ENCODE measurements at regions not wholly inside any gene's neighbourhood (a gene's known extent, or its start where the extent isn't known, plus 50 kb on each side); places are given as distances from the start of the nearest gene placed in this dataset.
"Not testable (repeated sequence)": the region's sequence is repeated elsewhere in the genome, so short reads cannot be mapped to it uniquely, and the experiment has no call there.

DNA sequence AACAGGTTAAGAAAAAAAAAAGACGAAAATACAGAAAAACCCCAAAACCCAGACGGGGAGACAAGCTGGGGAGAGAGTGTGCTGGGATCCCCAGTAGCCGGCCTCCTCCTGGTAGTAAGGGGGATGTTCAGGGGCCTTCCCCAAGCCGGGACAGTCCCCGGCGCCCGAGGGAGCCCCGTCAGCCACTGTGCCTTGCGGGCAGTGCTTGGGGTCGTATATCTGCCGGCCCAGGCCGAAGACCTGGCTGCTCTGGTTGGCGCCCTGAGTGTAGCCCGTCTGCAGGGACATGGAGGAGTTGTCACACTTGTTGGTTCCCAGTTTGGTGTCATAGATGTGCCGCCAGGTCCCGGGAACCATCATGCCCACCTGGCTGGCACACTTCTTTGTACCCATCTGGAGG, 287.2 kb upstream of the GADL1 start:
- no peak for DNase-seq (ENCODE audit: low read depth in 2 of 2)

DNA sequence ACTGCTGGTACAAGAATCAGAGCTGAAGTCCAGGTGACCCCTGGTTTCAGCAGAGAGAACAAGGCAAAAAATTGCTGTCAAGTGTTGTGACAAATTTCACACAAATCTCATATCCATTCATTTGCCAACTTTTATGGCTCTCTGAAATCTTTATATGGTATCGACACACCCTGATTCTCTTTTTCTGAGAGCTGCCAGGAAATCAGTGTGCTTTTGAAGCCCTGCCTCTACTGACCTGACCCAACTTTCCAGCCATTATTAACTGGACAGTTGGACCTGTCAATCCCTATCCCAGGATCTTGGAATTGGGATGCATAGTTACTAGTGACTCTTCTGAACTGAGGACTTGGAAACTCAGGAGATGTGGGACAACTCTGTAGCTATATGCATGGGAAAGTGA, 288.2 kb upstream of the GADL1 start:
- no peak for DNase-seq (ENCODE audit: low read depth in 2 of 2)

GRCh38 chr3:31184261-31185061, 290.0 kb upstream of the GADL1 start:
- no peak for DNase-seq (ENCODE audit: low read depth in 2 of 2)

DNA sequence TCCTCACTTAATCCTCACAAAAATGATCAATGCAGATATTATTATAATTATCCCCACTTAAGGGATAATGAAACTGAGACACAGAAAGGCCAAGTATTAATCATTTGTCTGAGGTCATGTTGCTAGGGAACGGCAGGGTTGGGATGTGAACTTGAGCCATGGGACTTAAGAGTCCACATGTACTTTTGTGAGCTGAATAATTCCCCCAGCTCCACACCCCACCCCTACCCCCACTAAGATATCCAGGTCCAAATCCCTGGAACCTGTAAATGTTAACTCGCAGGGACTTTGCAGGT, 290.5 kb upstream of the GADL1 start:
- DNase-seq (ENCODE audit: low read depth in 2 of 2) = no peak

DNA sequence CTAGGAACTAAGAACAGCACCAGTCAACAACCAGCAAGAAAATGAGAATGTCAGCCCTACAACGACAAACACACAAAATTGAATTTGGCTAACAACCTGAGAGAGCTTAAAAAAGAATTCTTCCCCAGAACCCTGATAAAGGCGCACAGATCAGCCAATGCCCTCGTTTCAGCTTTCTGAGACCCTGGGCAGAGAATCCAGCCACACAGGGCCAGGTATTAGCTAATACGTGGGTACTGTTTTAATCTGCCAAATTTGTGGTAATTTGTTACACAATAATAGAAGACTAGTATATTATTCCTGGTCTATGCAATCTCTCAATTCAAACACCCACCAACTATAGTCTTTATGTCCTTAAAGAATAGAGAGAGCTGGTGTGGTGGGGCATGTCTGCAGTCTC, 291.6 kb upstream of the GADL1 start:
- DNase-seq (ENCODE audit: low read depth in 2 of 2) = no peak

GRCh38 chr3:31187380-31187779, 292.9 kb upstream of the GADL1 start:
- DNase-seq (ENCODE audit: low read depth in 2 of 2) = no peak

- no peak for DNase-seq (ENCODE audit: low read depth in 2 of 2)
Measured at GRCh38 chr3:31188112-31188511, 293.7 kb upstream of the GADL1 start.

- no peak for DNase-seq (ENCODE audit: low read depth in 2 of 2)
Measured at GRCh38 chr3:31189330-31189729, 294.9 kb upstream of the GADL1 start.

- DNase-seq (ENCODE audit: low read depth in 2 of 2) = no peak
Measured at GRCh38 chr3:31189971-31190370, 295.5 kb upstream of the GADL1 start.

DNA sequence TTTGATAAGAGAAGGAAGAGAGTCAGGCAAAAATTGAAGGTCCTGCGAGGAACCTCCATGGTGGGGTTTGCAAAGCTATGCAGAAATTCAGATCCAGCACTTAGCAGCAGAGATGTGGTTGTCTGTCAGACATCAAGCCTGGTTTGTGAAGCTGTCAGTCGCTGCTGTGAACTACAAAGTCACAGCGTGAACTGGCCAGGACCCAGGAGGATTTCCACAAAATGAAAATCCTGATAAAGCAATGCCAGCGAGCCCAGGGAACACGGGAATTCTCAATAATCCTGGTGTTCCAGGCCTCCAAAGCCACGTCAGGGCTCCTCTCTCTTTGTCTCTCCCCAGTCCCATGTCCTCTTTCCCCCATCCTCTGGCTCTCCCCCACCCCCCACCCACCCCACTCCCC, 296.9 kb upstream of the GADL1 start:
- DNase-seq (ENCODE audit: low read depth in 2 of 2) = no peak

DNA sequence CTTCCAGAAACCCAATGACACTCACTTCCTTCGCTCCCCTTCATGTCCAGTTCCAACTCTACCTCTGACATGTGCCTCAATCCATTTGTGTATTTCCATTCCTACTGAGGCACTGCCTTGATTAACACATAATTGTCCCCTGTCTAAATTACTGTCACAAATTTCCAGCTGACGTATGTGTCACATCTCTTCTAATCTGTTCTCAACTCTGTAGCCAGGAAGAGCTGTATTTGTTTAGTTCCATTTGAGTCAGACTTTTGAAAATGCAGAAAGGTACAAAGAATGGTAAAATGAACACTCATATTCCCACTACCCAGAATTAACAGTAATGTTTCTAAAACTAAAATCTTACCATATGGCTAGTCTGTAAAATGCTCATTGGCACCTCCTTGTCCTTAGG, 299.0 kb upstream of the GADL1 start:
- no peak for DNase-seq (ENCODE audit: low read depth in 2 of 2)

GRCh38 chr3:31193871-31194270, 299.4 kb upstream of the GADL1 start:
- no peak for DNase-seq (ENCODE audit: low read depth in 2 of 2)

GRCh38 chr3:31196261-31196660, 301.8 kb upstream of the GADL1 start:
- no peak for DNase-seq (ENCODE audit: low read depth in 2 of 2)

DNA sequence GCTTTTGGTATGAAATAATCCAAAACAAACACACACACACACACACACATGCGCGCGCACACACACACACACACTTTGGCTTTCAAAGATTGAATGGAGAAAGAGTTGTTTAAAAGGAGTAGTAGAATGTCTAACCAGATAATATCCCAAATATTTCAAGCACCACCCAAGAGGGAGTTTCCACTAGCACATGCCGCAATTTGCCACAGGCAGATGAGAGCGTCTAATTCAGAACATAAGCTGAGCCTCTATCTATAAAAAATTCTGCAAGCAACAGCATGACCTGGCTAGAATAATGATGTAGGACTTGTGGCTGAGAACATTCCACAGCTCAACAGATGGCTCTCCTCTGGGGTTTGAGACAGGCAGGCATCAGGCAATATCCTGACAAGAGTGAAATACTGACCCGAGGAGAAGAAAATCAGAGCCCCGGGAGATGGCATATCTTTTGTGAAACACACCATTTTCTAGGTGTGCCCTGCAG, 302.5 kb upstream of the GADL1 start:
- DNase-seq (ENCODE audit: low read depth in 2 of 2) = no peak

DNA sequence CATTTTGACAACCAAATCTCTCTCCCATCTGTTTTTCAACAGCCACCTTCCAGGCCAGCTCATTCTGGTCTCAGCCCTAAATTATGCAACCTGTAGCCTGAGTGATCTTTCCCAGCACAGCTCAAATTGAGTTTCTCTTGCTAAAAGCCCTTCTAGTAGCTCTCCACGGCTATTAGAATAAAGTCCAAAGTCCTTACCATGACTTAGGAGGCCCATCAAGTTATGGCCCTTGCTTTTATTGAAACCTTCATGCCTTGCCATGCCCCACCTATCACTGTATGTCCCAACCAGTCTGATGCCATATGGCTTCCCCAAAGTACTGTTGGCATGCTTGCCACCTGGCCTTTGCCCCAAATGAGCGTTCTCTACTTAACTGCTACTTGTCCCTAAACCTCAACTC, 303.5 kb upstream of the GADL1 start:
- no peak for DNase-seq (ENCODE audit: low read depth in 2 of 2)

- DNase-seq (ENCODE audit: low read depth in 2 of 2) = no peak
Measured at GRCh38 chr3:31198890-31199289, 304.4 kb upstream of the GADL1 start.

GRCh38 chr3:31203960-31204795, 309.7 kb upstream of the GADL1 start:
- DNase-seq (ENCODE audit: low read depth in 2 of 2) = no peak

DNA sequence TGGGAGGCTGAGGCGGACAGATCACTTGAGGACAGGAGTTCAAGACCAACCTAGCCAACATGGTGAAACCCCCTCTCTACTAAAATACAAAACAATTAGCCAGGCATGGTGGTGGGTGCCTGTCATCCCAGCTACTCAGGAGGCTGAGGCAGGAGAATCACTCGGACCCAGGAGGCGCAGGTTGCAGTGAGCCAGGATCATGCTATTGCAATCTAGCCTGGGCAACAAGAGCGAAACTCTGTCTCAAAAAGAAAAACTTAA, 310.3 kb upstream of the GADL1 start:
- not testable (repeated sequence) for DNase-seq (ENCODE audit: low read depth in 2 of 2)

DNA sequence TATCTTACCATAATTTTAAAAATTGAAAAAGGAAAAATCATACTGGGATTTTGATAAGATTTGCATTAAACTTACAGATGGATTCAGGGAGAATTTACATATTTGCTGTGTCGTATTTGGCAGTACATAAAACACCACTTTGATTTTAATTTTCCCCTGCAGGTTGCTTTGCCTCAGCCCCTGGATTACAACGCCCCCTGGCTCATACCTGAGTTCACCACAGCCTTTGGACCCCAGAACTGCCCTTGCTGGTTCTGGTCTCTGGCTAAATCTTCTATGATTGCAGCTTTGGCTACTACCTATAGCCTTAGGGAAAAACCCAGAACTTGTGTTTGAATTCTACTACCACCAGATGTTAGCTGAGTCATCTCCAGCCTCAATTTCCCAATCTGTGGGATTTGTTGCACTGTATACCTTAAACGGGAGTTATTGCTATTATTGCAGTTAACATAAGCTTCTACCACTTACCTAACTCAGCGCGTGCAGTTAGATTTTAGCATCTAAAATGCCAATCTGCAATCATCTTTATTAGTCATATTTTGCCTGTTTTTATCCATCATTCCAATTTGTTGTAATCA, 315.7 kb upstream of the GADL1 start:
- no peak for DNase-seq (ENCODE audit: low read depth in 2 of 2)

DNA sequence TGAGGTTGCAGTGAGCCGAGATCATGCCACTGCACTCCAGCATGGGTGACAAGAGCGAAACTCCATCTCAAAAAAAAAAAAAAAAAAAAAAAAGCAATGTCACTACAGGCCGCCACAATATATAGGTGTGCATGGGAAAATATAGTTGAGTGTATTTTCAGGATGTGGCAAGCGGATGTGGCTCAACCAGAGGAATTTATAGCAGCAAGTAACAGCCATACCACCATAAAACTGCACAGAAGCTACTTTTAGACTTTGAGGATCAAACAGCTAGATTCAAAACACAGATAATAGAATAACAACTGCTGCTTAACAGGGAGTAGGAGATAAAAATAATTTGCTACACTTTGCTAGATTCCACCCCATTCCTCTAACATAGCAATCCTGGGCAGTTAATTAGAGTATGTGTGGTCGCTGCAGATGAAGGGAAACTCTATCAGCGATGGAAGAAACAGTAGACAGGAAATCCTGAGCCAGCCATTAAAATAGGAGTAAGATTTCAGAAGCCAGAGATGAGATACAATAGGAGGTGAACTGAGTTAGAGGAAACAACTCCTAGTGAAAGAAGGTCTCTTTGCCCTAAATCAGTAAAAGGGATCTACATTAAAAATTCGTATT, 318.7 kb upstream of the STT3B start:
- no peak for DNase-seq (ENCODE audit: low read depth in 2 of 2)

GRCh38 chr3:31218082-31218481, 314.6 kb upstream of the STT3B start:
- DNase-seq (ENCODE audit: low read depth in 2 of 2) = no peak

- DNase-seq (ENCODE audit: low read depth in 2 of 2) = no peak
Measured at GRCh38 chr3:31219131-31219843, 313.4 kb upstream of the STT3B start.

All from activated CD4-positive, alpha-beta T cell treated with anti-CD3 and anti-CD28 coated beads for 24 hours (primary cell).